ENCODE measurements at regions not wholly inside any gene's neighbourhood (a gene's known extent, or its start where the extent isn't known, plus 50 kb on each side); places are given as distances from the start of the nearest gene placed in this dataset.

GRCh38 chr18:40570615-40571014 is 1384.4 kb upstream of the PIK3C3 start:
- DNase-seq (ENCODE audit: low spot score): no peak

GRCh38 chr18:40569605-40570004 is 1385.4 kb upstream of the PIK3C3 start:
- no peak for DNase-seq (ENCODE audit: low spot score)

GRCh38 chr18:40566510-40566844 is 1388.6 kb upstream of the PIK3C3 start:
- no peak for DNase-seq (ENCODE audit: low spot score)

- no peak for DNase-seq (ENCODE audit: low spot score)
These were observed 1389.1 kb upstream of the PIK3C3 start for GRCh38 chr18:40565805-40566509.

GRCh38 chr18:40559556-40559955 is 1395.5 kb upstream of the PIK3C3 start:
- no peak for DNase-seq (ENCODE audit: low spot score)

GRCh38 chr18:40558706-40559392 is 1396.2 kb upstream of the PIK3C3 start:
- no peak for DNase-seq (ENCODE audit: low spot score)

- DNase-seq (ENCODE audit: low spot score): no peak
These were observed 1399.1 kb upstream of the PIK3C3 start for GRCh38 chr18:40555914-40556313.

- DNase-seq (ENCODE audit: low spot score): no peak
These were observed 1402.0 kb upstream of the PIK3C3 start for GRCh38 chr18:40553029-40553428.

GRCh38 chr18:40546875-40547274 is 1408.2 kb upstream of the PIK3C3 start:
- DNase-seq (ENCODE audit: low spot score): no peak

- no peak for DNase-seq (ENCODE audit: low spot score)
These were observed 1420.3 kb upstream of the PIK3C3 start for GRCh38 chr18:40534723-40535122.

- DNase-seq (ENCODE audit: low spot score): no peak
These were observed 1423.0 kb upstream of the PIK3C3 start for GRCh38 chr18:40532046-40532445.

GRCh38 chr18:40531051-40531450 is 1424.0 kb upstream of the PIK3C3 start:
- no peak for DNase-seq (ENCODE audit: low spot score)

GRCh38 chr18:40529478-40529877 is 1425.6 kb upstream of the PIK3C3 start:
- peak; percentile 18 for DNase-seq (ENCODE audit: low spot score)

GRCh38 chr18:40524881-40525280 is 1430.2 kb upstream of the PIK3C3 start:
- no peak for DNase-seq (ENCODE audit: low spot score)

- no peak for DNase-seq (ENCODE audit: low spot score)
These were observed 1431.7 kb upstream of the PIK3C3 start for GRCh38 chr18:40523287-40523686.

- no peak for DNase-seq (ENCODE audit: low spot score)
These were observed 1454.0 kb upstream of the PIK3C3 start for GRCh38 chr18:40501026-40501425.

GRCh38 chr18:40494603-40495002 is 1460.4 kb upstream of the PIK3C3 start:
- DNase-seq (ENCODE audit: low spot score): no peak

- DNase-seq (ENCODE audit: low spot score): no peak
These were observed 1461.7 kb upstream of the PIK3C3 start for GRCh38 chr18:40493316-40493715.

- no peak for DNase-seq (ENCODE audit: low spot score)
These were observed 1465.7 kb upstream of the PIK3C3 start for GRCh38 chr18:40489301-40489700.

- DNase-seq (ENCODE audit: low spot score): no peak
These were observed 1469.7 kb upstream of the PIK3C3 start for GRCh38 chr18:40485318-40485717.

GRCh38 chr18:40473221-40474029 is 1481.6 kb upstream of the PIK3C3 start:
- no peak for DNase-seq (ENCODE audit: low spot score)

- no peak for DNase-seq (ENCODE audit: low spot score)
These were observed 1484.3 kb upstream of the PIK3C3 start for GRCh38 chr18:40470723-40471122.

- no peak for DNase-seq (ENCODE audit: low spot score)
These were observed 1485.2 kb upstream of the PIK3C3 start for GRCh38 chr18:40469851-40470250.

All from HT-29 (cell line).